ENCODE measurements at regions not wholly inside any gene's neighbourhood (a gene's known extent, or its start where the extent isn't known, plus 50 kb on each side); places are given as distances from the start of the nearest gene placed in this dataset.

DNA sequence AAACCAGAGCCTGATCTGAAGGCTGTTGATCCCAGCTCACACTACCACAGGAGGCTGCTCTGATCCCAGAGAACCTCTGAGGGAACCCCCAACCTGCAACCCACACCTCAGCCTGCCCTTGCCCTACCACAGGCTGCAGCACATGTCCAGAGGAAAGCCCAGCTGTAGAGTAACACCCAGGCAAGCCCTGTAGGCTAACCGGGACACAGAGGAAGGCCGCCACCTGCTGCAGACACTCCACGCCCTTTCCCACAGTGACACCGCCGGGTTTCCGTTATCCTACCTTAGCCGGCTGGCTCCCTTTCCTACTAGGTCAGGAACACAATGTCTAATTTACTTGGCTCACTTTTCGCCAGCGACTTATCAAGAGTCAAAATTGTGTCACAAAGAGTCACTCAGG, 266.7 kb upstream of the KLHL29 start:
- TF ChIP-seq, protein P1, sequence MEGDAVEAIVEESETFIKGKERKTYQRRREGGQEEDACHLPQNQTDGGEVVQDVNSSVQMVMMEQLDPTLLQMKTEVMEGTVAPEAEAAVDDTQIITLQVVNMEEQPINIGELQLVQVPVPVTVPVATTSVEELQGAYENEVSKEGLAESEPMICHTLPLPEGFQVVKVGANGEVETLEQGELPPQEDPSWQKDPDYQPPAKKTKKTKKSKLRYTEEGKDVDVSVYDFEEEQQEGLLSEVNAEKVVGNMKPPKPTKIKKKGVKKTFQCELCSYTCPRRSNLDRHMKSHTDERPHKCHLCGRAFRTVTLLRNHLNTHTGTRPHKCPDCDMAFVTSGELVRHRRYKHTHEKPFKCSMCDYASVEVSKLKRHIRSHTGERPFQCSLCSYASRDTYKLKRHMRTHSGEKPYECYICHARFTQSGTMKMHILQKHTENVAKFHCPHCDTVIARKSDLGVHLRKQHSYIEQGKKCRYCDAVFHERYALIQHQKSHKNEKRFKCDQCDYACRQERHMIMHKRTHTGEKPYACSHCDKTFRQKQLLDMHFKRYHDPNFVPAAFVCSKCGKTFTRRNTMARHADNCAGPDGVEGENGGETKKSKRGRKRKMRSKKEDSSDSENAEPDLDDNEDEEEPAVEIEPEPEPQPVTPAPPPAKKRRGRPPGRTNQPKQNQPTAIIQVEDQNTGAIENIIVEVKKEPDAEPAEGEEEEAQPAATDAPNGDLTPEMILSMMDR (IDR thresholded peaks at IDR 0.05; ENCODE audit: insufficient read depth, low read length, poor library complexity, severe bottlenecking): no peak
- no peak for DNase-seq (ENCODE audit: low read depth)
- no peak overlapping the region for H3K4me3 ChIP-seq (ENCODE audit: low read depth, low read length)
- H3K36me3 ChIP-seq (ENCODE audit: control insufficient read depth, insufficient read depth, low read length): no peaks in the 10 kb centered on the region
- no peaks in the 10 kb centered on the region for H3K27me3 ChIP-seq (ENCODE audit: control insufficient read depth, insufficient read depth, low read length)

DNA sequence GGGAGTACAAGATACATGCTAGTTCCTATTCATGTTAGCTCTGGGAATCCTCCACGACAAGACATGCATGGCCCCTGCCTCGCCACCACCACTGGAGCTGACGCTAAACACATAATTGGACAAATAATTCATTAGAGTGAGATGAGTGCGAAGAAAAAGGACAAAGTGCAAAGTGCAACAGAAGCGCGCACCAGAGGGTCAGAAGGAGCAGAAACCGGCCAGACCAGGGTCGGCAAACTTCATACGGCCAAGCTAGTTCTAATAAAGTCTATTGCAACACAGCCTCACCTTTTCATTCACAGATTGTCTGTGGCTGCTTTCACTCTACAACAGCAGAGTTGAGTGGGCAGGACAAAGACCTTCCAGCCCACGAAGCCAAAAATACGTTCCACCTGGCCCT, 266.1 kb upstream of the KLHL29 start:
- H3K4me3 ChIP-seq (ENCODE audit: low read depth, low read length): no peak overlapping the region
- no peaks in the 10 kb centered on the region for H3K27me3 ChIP-seq (ENCODE audit: control insufficient read depth, insufficient read depth, low read length)
- no peak for DNase-seq (ENCODE audit: low read depth)
- TF ChIP-seq, protein P1 (IDR thresholded peaks at IDR 0.05; ENCODE audit: insufficient read depth, low read length, poor library complexity, severe bottlenecking): no peak
- no peaks in the 10 kb centered on the region for H3K36me3 ChIP-seq (ENCODE audit: control insufficient read depth, insufficient read depth, low read length)

GRCh38 chr2:23120161-23120560, 264.8 kb upstream of the KLHL29 start:
- Histone ChIP-seq H3K4me3 (ENCODE audit: low read depth, low read length) (no peak overlapping the region), H3K27me3 (ENCODE audit: control insufficient read depth, insufficient read depth, low read length) (no peaks in the 10 kb centered on the region), H3K36me3 (ENCODE audit: control insufficient read depth, insufficient read depth, low read length) (no peaks in the 10 kb centered on the region)
- no peak for DNase-seq (ENCODE audit: low read depth)
- TF ChIP-seq, protein P1 (IDR thresholded peaks at IDR 0.05; ENCODE audit: insufficient read depth, low read length, poor library complexity, severe bottlenecking): no peak

DNA sequence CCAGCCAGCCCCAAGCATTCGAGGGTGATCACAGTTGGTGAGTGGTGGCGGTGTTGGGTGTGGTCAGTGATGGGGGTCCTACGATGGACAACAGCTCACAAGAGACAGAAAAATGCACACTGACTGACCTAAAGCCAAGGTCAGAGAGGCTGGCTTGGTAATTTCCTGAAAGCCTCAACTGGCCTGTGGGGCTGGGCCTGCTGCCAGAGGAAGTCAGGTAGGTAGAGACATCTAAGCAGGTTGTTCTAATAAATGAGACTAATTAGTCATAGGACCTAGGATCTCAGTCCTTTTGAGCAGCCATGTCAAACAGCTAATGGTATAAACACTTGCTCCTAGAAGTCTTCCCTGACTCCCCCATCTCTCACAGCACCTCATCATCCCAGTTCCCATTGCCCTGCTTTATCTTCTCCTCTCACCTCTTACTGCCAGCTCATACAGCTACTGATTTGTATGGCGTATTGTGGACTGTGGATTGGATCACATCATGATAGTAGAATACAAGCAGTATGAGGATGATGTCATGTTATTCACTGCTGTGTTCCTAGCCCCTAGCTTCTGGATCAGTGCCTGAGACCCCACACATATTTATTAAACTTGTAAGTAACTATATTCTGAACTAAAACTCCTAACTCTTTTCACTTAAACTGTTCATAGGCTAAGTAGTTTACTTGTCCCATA, 262.9 kb upstream of the KLHL29 start:
- Histone ChIP-seq H3K4me3 (ENCODE audit: low read depth, low read length) (no peak overlapping the region), H3K36me3 (ENCODE audit: control insufficient read depth, insufficient read depth, low read length) (no peaks in the 10 kb centered on the region), H3K27me3 (ENCODE audit: control insufficient read depth, insufficient read depth, low read length) (no peaks in the 10 kb centered on the region)
- TF ChIP-seq, protein P1 (IDR thresholded peaks at IDR 0.05; ENCODE audit: insufficient read depth, low read length, poor library complexity, severe bottlenecking): no peak
- DNase-seq (ENCODE audit: low read depth): no peak

GRCh38 chr2:23122681-23123215, 262.2 kb upstream of the KLHL29 start:
- H3K36me3 ChIP-seq (ENCODE audit: control insufficient read depth, insufficient read depth, low read length): no peaks in the 10 kb centered on the region
- TF ChIP-seq, protein P1 (IDR thresholded peaks at IDR 0.05; ENCODE audit: insufficient read depth, low read length, poor library complexity, severe bottlenecking): no peak
- no peaks in the 10 kb centered on the region for H3K27me3 ChIP-seq (ENCODE audit: control insufficient read depth, insufficient read depth, low read length)
- DNase-seq (ENCODE audit: low read depth): no peak
- no peak overlapping the region for H3K4me3 ChIP-seq (ENCODE audit: low read depth, low read length)

DNA sequence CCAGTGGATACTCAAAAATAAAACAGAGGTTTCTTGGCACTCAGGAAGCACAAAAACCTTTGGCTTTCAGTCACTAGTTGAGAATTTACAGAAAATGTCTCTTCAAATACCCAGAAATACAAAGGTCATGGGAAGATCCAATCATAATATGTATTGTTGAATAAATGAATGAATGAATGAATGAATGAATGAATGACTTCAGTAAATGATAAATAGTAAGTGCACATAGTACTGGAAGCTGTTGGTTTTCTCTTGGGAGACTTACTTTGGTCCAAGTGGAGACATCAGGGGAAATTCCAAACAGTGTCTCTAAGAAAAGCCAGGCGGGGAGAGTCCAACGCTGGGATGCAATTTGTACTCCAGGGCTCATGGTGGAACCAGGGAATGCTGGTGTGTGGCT, 261.3 kb upstream of the KLHL29 start:
- H3K4me3 ChIP-seq (ENCODE audit: low read depth, low read length): no peak overlapping the region
- H3K27me3 ChIP-seq (ENCODE audit: control insufficient read depth, insufficient read depth, low read length): no peaks in the 10 kb centered on the region
- TF ChIP-seq, protein P1 (IDR thresholded peaks at IDR 0.05; ENCODE audit: insufficient read depth, low read length, poor library complexity, severe bottlenecking): no peak
- no peaks in the 10 kb centered on the region for H3K36me3 ChIP-seq (ENCODE audit: control insufficient read depth, insufficient read depth, low read length)
- DNase-seq (ENCODE audit: low read depth): no peak

All from kidney epithelial cell (primary cell).